NCI-H226 (cell line): ENCODE measurements at regions not wholly inside any gene's neighbourhood (a gene's known extent, or its start where the extent isn't known, plus 50 kb on each side); places are given as distances from the start of the nearest gene placed in this dataset.
"Not testable (repeated sequence)": the region's sequence is repeated elsewhere in the genome, so short reads cannot be mapped to it uniquely, and the experiment has no call there.

ENCODE experiments used
- DNase-seq: peaks from one replicate; pipeline ENCODE4 v3.0.0-alpha.2; 2015

DNA sequence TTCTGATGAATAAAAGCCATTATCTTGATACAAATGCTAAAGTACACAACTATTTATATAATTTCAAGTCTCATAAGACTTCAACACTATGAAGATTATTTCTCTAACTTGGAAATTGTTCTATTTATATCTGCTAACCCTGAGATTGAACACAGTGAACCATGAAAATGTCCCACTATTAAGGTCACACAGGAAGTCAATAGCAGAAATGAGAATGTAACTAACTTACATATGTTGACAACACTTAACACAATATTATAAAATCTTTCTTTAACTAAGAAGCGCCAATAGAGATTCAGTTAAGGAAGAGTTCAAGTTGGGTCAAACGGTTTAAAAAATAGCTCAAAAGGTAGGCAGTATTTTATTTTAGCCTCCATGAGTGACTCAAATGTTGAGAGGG lies 551.8 kb upstream of the CBLB start:
- DNase-seq = no peak

DNA sequence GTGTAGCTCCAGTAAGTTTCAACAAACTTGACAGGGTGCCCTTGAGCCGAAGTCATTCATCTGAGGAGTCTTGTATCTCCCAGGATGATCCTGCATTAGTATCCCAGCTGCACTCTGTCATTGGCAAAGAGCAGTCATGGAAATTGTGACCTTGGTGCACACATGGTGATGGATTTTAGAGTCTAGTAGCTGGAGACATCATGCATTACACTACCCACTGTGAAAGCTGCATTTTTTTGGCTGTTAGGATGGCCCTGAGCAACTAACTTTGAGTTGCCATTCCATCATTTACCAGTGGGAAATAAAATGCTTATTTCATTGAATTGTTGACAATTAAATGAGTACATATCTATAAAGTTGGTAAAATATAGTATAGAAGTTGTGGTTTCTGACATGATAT lies 552.6 kb upstream of the CBLB start:
- DNase-seq = no peak

DNA sequence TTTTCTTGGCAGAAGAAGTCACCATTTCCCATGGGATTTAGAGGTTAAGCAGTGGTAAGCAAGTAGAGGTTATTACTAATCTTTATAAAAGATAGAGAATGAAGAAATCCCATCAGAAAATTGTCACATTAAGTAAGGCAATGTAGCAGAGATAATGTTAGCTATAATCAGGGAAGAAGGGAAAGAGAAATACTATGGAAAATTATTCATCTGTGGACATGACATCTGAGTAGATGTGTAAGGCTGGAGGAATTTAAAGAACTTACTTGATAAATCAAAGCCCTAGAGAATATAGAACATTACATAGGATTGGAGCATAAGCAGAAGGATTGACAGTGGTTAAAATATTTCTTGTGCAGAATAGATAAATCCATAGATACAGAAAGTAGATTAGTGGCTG lies 553.1 kb upstream of the CBLB start:
- peak; percentile 71 for DNase-seq

DNA sequence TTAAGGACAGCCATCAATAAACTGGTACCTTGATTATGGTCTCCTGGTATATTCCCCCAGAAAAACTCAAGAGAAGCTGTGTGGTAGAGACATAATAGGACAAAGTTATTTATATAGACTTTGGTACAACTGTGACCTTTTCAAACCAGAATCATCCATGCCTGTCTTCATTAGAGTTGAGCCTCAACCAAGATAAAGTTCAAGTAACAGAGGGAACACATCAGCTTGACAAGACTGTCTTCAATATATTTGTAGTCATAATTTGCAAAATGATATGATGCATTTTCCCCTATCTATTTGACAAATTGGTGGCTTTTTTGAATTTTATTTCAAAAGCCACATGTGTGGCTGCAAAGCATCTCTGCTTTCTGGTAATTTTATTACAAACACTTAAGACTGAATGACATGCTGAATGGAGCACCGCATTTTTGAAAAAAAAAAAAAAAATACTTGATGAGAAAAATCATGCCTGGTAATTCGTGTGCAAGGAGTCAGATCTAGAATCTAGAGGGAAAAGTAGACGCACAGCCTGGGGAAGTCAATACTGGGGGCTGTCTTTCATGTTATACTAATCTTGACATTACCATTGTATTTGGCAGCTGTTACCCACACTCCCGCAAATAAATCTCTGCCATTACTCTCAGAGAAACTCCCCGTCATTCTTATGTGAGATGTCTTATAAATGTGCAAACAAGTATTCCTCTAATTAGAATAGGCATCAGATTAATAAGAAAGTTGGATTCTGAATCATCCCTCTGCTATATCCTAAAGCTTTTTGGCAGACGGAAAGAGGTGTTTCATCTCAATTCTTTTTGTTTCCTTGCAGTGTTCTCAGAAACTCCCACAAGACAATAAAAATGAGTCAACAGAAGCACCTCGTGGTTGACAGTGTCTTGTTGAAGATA lies 554.8 kb upstream of the CBLB start:
- peak; percentile 55 for DNase-seq

DNA sequence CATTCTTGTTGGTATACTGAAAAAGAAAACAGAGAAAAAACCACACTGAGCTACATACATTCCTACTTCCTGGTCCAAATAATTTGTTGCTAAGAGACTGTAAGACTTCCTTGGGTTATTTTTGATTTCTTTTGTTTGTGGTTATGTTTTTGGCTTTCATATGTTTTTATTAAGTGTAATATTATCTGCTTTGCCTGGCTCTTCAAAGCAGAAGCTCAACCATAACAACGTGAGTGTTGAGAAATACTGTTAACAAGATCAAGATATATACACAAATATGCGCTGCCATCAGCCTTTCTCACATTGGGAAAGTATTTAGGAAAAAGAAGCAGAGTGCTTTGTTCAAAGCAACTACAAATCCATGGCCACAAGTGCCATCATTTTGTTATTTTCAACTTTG lies 556.2 kb upstream of the CBLB start:
- peak; percentile 30 for DNase-seq

DNA sequence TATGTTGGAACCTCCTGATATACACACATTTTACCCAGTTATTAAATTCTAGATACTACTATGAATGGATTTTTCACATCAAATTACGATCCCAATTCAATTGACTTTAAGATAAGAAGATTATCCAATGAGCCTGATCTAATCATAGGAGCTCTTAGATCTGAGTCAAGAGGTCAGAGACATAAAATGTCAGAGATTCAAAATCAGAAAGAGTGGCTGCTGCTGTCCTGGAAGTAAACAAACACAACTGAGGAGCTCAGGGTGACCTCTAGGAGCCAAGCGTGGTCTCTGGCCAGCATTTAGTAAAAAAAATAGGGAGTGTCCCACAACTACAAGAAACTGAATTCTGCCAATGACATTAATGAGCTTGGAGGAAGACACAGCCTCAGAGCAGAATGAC lies 557.1 kb upstream of the CBLB start:
- DNase-seq = no peak

DNA sequence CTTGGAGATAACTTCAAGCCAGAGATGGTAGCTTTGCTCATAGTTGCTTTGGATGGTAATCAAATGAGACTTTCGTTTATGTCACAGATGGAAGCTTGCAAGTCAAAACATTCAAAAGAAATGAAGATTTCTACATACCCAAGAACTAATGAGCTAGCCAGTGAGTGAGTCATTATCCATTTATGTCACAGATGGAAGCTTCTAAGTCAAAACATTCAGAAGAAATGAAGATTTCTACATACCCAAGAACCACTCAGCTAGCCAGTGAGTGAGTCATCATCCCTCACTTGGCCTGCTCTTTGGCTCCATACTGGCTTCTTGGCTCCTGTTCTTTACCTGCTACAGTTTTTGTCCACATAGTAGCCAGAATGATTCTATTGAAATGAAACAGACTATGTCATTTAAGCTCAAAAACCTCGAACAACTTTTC lies 559.8 kb upstream of the CBLB start:
- DNase-seq = peak; percentile 93

DNA sequence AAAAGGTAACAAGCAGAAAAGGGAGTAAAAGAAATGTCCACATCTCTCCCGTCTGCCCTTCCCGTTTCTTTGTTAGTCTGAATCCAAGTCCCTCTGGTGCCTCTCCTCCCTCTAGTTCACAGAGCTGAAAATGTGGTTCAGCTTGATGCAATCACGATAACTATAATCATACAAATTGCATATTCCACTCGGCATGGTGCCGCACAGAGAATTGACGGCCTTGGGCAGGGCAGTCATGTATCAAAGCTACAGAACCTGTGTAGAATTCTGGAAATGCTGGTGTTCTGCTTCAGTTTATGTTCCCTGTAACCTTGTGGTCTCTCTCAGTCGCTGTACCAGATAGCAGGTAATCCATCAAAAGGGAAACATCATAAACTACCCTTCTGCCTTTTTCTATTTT lies 562.9 kb upstream of the CBLB start:
- no peak for DNase-seq

DNA sequence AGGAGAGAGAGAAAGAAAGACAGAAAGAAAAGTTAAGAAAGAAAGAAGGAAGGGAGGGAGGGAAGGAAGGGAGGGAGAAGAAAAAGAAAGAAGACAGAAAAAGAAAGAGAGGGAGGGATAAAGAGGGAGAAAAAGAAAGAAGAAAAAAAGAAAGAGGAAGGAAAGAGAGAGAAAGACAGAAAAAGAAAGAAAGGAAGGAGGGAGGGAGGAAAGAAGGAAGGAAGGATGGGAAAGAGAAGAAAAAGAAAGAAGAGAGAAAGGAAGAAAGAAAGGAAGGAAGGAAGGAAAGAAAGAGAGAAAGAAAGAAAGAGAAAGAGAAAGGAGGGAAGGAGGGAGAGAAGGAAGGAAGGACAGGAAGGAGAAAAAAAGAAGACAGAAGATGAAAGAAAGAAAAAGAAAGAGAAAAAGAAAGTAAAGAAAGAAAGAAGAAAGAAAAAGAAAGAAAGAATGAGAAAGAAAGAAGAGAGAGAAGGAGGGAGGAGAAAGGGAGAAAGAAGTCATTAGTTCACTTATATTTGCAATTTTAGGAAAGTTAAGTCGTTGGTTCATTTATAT lies 567.2 kb upstream of the CBLB start:
- DNase-seq = no peak

DNA sequence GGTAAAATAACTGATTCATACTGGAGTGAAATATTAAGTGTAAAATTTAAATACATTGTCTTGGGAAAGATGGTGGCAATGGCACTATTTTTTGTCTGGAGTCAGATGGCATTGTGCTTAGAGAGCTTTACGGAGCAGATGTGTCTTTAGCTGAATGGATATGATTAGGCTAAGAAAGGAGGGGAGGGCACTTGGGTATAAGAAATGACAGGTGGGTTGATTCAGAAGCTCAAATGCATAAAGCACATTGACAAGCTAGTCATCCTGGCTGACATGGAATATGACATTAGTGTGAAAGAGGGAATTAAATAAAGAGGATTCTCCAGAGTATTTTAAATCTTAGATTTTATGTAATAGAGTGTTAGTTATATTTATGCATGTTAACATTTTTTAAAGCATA lies 570.1 kb upstream of the CBLB start:
- DNase-seq = no peak

DNA sequence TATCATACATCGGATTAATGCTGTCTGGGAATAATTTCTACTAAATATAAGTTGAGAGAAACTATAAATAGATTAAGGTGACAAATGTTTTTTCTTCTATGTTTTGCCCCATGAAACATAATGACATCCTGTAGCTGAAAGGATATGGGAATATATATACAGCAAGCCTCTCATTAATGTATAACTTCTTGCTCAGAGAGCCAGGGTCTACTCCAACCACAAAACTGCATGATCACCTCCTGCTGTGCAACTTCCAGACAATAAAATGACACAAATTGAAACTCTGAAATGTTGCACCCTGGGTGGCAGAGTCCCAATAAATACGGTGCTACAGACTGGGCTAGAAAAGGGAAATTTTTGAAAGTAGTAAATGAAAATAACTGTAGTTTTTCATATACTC lies 571.9 kb upstream of the CBLB start:
- no peak for DNase-seq

DNA sequence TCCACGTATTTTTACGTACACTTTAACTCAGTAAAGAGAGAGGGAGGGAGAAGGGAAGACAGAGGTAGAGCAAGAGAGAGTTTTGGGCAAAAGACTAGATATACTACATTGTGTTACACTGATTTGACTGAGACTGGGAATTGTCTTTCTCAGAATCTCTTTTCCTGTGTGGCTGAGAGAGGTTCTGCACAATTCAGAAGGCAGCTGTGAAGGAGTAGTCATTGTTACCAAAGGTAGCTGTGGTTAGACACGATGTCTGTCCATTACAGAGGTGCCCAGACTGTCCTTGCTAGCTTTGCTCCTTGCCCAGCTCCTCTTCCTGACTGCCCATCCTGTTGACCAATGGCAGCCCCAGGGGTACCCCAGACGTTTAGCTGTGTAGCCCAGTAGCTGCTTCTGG lies 577.5 kb upstream of the CBLB start:
- DNase-seq = no peak

DNA sequence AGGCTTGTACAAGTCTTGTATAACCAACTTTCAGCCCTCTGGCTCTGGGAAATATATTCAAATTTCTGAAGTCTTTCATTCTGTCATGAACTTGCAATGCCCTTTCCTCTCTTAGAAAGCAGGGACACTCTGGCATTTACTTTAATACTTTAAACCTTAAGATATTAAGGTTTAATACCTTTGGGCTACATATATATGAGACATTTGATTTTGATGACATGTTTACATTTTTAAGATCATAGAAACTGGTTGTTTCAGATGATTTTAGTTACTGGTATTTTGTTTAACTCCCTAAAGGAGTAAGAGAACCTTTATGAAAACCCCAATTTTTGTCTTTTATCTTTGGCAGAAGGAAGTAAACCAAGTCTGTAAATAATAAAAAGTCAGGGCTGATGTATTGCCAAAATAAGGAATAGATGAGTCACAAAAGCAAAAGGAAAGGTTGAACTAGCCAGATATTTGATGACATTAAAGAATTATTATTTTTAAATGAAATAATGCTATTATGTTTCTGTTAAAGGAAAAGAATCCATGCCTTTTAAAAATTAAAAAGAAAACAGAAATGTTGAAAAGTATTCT lies 579.0 kb upstream of the CBLB start:
- no peak for DNase-seq

DNA sequence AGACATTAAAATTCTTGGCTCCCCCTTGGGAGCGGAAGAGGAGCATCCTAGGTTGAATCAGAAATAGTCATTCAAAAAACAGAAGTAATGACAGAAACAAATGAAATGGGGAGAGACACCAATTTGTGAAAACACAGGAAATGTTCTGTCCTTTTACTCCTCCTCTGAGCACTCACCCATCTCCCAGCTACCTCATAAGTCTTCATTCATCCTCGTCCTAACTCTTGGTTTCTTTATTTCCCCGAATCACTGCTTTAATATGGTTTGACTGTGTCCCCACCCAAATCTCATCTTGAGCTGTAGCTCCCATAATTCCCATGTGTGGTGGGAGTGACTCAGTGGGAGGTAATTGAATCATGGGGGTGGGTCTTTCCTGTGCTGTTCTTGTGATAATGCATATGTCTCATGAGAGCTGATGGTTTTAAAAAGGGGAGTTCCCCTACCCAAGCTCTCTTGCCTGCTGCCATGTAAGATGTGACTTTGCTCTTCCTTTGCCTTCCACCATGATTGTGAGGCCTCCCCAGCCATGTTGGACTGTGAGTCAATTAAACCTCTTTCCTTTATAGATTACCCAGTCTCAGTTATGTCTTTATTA lies 579.7 kb upstream of the CBLB start:
- DNase-seq = not testable (repeated sequence)

DNA sequence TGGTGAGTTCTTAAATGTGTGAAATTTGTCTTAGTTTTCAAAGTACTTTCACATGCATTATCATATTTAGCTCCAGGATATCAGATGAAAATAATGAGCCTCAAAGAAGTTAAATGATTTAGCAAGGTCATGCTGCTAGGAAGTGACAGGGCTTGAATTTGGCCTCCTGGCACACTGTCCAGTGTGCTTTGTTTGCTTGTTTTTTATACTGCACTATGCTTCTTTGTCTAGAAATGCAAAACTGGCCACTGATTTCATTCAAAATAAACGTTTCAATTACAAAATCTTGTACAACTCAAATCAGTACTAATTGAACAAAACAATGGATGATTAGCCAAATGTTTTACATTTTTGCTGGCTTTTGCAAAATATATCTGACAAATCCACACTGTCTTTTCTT lies 583.3 kb upstream of the CBLB start:
- no peak for DNase-seq

DNA sequence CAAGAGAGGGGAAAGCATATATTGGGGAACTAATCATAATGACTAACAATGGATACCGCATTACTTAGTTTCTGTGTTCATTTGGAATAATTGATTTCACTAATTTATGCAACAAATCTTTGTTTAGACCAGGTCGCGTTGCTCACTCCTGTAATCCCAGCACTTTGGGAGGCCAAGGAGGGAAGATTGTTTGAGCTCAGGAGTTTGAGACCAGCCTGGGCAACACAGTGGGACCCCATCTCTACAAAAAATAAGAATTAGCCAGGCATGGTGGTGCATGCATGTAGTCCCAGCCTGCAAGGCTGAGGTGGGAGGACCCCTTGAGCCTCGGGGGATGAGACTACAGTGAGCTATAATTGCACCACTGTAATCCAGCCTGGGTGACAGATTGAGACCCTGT lies 585.7 kb upstream of the CBLB start:
- no peak for DNase-seq

DNA sequence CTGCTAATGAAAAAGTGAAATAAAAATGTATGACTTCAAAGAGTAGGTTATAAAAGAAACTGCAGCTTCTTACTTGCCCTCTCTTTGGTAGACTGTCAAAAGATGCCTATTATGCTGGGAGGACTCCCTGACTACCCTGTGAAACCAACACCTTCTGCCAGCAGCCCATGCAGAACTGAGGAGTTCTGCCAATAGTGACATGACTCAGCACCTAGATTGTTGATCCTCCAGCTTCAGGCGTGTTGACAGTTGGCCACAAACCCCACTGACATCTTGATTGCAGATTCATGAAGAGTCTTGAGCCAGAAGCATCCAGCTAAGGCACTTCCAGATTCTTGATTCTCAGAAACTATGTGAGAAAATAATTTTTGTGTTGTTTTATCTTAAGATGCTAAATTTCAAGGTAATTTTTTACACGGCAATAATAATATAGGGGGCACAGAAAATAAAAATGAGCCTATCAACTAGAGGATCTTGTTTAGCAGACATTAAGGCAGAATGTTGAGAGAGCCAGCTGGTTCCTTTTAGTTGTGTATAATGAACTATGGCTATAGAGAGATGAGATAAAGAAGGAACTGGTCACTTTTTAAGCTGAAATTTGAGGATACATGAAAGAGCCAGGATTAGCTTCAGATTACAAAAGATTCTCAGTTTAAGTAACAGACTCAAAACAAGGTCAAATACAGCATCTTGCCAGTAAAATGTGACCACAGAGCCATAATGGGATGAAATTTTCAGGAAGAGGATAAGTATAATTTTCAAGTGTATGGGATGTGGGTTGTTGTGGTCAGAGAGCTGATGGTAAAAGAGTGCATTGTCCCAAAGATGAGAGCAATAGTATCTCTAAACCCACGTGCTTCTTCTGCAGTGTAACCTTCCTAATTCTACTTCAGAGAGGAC lies 588.7 kb upstream of the CBLB start:
- DNase-seq = peak; percentile 71

DNA sequence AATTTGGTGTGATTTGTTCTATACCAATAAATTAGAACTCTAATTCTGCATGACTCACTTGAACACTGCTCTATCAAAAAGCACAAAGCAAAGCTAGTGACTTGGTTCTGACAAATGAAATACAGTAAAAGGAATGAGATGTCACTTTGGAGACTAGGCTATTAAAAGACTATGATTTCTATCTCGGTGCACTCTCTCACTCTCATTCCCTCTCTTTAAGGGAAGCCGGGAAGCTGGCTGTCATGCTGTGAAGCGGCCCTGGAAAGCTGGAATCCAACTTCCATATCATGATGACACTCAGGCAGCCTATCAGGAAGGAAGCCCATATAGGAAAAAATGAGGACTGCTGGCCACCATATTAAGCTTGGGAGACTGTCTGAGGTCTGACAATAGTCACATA lies 590.1 kb upstream of the CBLB start:
- DNase-seq = no peak

DNA sequence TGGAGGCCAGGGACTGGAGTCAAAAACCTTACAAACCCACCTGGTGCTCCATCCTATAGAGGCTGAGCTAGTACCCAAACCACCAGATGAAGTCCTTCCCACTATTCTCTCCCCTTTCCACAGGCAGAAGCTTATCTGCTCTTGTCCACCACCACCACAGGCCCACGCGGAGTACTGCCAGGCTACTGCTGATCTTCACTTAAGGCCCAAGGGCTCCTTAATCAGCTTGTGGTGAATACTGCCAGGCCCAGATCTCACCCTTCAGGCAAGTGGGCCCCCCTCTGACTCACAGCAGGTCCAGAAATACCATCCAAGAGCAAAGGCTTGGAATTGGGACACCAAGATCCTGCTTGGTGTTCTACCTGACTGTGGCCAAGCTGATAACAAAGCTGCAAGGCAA lies 598.1 kb upstream of the CBLB start:
- peak; percentile 6 for DNase-seq

DNA sequence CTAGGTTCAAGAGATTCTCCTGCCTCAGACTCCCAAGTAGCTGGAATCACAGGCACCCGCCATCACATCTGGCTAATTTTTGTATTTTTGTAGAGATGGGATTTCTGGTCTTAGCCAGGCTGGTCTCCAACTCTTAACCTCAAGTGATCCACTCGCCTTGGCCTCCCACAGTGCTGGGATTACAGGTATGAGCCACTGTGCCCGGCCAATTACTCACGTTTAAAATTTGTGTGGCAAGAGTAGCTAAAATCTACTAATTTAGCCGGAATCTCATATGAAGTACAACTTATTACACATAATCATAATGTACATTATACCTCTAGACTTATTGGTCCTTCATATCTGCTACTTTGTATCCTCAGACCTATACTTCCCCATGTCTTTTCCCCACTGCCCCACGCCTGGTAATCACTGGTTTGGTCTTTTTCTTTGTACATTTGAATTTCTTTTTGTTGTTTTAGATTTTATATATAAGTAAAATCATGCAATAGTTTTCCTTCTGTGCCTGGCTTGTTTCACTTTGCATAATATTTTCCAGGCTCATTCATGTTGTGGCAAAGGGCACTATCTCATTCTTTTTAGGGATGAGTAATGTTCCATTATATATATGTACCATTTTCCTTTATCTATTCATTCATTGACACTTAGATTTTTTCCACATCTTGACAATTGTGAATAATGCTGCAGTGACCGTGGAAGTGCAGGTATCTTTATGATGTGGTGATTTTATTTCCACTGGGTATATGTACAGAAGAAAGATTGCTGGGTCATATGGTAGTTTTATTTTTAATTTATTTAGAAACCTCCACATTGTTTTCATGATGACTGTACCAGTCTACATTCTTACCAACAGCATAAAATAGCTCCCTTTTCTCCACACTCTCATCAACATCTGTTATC lies 605.0 kb upstream of the CBLB start:
- DNase-seq = no peak

DNA sequence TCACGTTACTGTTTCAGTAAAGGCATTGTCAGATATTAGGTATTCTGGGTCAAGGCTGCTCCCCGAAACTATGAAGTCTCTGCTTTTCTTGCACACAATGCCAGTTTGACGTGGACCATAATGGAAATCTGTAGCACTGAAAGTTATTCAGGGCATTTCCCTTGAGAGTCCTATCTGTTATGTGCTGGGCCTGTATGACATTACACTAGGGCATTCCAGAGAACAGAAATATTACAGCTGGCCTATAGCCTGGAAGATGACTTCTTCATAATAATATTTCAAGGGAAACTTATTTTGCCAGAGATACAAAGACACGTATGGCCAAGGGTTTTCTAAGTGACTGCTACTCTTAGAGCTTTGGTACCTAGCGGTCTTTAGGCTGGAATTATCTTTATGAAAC lies 613.6 kb upstream of the CBLB start:
- no peak for DNase-seq

DNA sequence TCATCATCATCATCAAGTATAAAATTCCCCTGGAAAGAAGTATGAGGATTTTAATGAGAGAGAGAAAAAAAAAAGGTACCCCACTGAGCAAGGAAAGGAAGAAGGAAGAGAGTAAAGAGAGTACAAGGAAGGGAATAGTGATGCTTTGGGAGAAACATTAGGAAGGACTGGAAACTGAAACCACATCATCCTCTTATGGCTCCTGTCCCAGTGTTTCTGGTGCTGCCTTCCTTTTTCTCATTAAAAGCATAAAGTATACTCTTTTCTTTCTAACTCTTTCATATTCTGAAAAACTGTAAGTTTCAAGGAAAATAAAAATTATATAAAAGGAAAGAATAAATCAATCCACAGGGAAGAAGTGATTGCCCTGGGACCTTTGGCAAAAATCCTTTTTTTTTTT lies 616.4 kb upstream of the CBLB start:
- DNase-seq = no peak
